AG10803 (cell line): ENCODE measurements at regions not wholly inside any gene's neighbourhood (a gene's known extent, or its start where the extent isn't known, plus 50 kb on each side); places are given as distances from the start of the nearest gene placed in this dataset.

Experiments used
- DNase-seq: peaks from one replicate; pipeline ENCODE4 v3.0.0; 2010; ENCODE audit warnings: low read depth
- H3K4me3 ChIP-seq: 2 replicates; pipeline ENCODE4 v1.5.1; 2011; ENCODE audit warnings: mild to moderate bottlenecking, low read length, control low read depth
- CTCF ChIP-seq: conservative IDR thresholded peaks from 2 replicates; pipeline ENCODE4 v1.5.1; 2011; ENCODE audit warnings: mild to moderate bottlenecking, low read length, control low read depth, inconsistent platforms

GRCh38 chr2:121017396-121017795 is 267.6 kb downstream of the TFCP2L1 start:
- DNase-seq = no peak
- no peak for TF ChIP-seq CTCF

GRCh38 chr2:121018136-121019061 is 266.6 kb downstream of the TFCP2L1 start:
- H3K4me3 ChIP-seq = no peak overlapping the region
- no peak for DNase-seq
- no peak for TF ChIP-seq CTCF

More at GRCh38 chr2:121017396-121017795, 267.6 kb downstream of the TFCP2L1 start:
- no peak overlapping the region for H3K4me3 ChIP-seq

- H3K4me3 ChIP-seq = no peak overlapping the region
- no peak for TF ChIP-seq CTCF
- no peak for DNase-seq
These were observed 265.9 kb downstream of the TFCP2L1 start for GRCh38 chr2:121019071-121019470.

- no peak for DNase-seq
- H3K4me3 ChIP-seq = no peak overlapping the region
- TF ChIP-seq CTCF = no peak
These were observed 265.2 kb downstream of the TFCP2L1 start for GRCh38 chr2:121019756-121020155.

GRCh38 chr2:121021685-121022084 is 263.3 kb downstream of the TFCP2L1 start:
- no peak for DNase-seq
- no peak for TF ChIP-seq CTCF
- H3K4me3 ChIP-seq = no peak overlapping the region

- DNase-seq = no peak
- TF ChIP-seq CTCF = no peak
- no peak overlapping the region for H3K4me3 ChIP-seq
These were observed 256.4 kb downstream of the TFCP2L1 start for GRCh38 chr2:121028577-121028976.

GRCh38 chr2:121030523-121030922 is 254.5 kb downstream of the TFCP2L1 start:
- no peak for TF ChIP-seq CTCF

More at GRCh38 chr2:121030523-121030922, 254.5 kb downstream of the TFCP2L1 start:
- no peak for DNase-seq
- no peak overlapping the region for H3K4me3 ChIP-seq
